Upper lobe of right lung (tissue), 1 donor: ENCODE measurements at regions not wholly inside any gene's neighbourhood (a gene's known extent, or its start where the extent isn't known, plus 50 kb on each side); places are given as distances from the start of the nearest gene placed in this dataset.
A peak's percentile ranks its signal among the peaks of the same experiment; 100 is the strongest.
"Not testable (repeated sequence)": the region's sequence is repeated elsewhere in the genome, so short reads cannot be mapped to it uniquely, and the experiment has no call there.

ENCODE experiments used
- ATAC-seq: fragments of 200-7000 bp; cut with Tn5 transposase; one replicate; pipeline ENCODE4 v1.9.1; 2020; ENCODE audit warnings: mild to moderate bottlenecking, moderate library complexity
- DNase-seq: peaks from one replicate; pipeline ENCODE4 v3.0.0-alpha.2; 2020
- H3K27ac ChIP-seq: fragments of 200-600 bp; one replicate; pipeline ENCODE4 v1.8.0; 2022
- H3K27me3 ChIP-seq: fragments of 200-600 bp; one replicate; pipeline ENCODE4 v1.8.0; 2022; ENCODE audit warnings: mild to moderate bottlenecking
- H3K36me3 ChIP-seq: fragments of 200-600 bp; one replicate; pipeline ENCODE4 v1.8.0; 2022
- H3K4me1 ChIP-seq: fragments of 200-600 bp; one replicate; pipeline ENCODE4 v1.8.0; 2022
- H3K4me3 ChIP-seq: fragments of 200-600 bp; one replicate; pipeline ENCODE4 v1.8.0; 2022; ENCODE audit warnings: mild to moderate bottlenecking
- H3K9me3 ChIP-seq: fragments of 200-600 bp; one replicate; pipeline ENCODE4 v1.8.0; 2022
- CTCF ChIP-seq: fragments of 200-600 bp; IDR thresholded peaks from one replicate; pipeline ENCODE4 v1.8.0; 2022; ENCODE audit warnings: antibody characterized with exemption
- intact Hi-C: fragments of 100-400 bp; cut with DNase I; formaldehyde crosslinking; loops from one replicate; pipeline ENCODE4 v1.11.0; 2022
- donor health status: DM: no; HTN: yes; CAD: no; lungs with severe emphysema.

- H3K27ac ChIP-seq, result no peak overlapping the region
- no peaks in the 10 kb centered on the region for H3K27me3 ChIP-seq
- H3K36me3 ChIP-seq, result no peaks in the 10 kb centered on the region
- H3K4me3 ChIP-seq, result no peak overlapping the region
- TF ChIP-seq CTCF, result no peak
- peaks cover 3% of the 10 kb centered on the region for H3K4me1 ChIP-seq
- intact Hi-C loops, result no loop called here
- ATAC-seq (no peak), DNase-seq (no peak)
- H3K9me3 ChIP-seq, result no peaks in the 10 kb centered on the region
These were observed 131.7 kb upstream of the TNP1 start for GRCh38 chr2:216991563-216991962.

DNA sequence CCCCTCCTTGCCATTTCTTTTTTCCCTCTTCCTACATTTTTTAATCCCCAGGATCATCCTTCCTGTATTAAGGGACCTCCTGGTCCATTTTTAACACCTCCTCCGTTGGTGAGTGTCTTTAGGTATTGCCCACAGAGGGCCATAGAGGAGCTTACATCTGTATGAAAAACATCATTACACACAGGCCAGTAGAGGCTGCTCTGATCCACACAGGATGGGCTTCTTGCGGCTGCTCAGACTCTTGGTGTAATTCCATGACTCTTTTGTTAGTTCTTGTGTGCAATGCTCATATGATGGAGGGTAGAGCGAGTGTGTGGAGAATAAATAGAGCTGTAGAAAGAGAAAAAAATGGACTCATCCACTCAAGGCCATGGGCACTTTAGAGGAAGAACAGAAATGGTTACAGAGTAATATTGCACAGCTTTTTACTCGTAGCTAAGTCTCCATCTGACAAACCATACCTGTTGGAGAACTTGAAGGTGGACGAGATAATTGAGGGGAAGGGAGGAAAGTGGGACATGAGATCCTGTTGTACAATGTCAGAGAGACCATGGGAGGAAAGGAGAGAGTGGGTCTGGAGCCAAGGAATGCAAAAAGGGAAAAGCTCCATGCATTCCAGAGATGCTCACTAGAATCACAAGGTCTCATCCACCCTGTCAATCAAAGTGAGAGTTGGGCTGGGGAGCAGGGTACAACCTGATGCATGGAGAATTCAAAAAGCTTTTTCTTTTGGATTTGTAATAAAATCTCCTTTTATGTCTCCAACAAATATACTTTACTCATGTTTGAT is 129.7 kb upstream of the TNP1 start:
- intact Hi-C loops, result no loop called here

DNA sequence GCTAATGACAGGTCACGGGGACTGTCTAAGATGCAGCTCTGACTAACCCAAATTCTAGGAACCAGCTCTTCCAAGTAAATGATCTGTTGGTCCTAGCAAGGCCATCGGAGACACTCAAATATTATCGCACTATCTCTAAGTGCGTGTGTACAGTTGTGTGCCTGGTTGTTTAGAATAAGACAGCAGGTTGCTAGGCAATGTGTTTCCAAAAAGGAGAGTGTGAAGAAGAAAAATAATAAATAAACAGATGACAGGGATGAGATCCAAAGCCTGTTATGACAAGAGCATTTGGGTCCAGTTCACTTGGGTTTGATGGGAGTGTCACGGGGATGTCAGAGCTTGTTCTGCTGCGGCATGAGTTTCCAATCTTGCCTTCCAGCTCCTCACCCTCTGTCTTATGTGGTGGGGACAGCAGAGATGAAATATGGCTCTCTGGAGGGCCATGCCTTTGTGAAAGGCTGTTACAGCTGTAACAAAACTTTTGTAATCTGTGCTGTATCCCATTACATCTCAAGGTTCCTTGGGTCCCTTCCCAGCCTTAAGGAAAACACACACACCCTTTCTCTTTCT is 127.5 kb upstream of the TNP1 start:
- Histone ChIP-seq H3K4me3 (no peak overlapping the region), H3K27ac (no peak overlapping the region), H3K4me1 (no peaks in the 10 kb centered on the region), H3K36me3 (no peaks in the 10 kb centered on the region), H3K9me3 (no peaks in the 10 kb centered on the region), H3K27me3 (no peaks in the 10 kb centered on the region)
- no peak for TF ChIP-seq CTCF
- intact Hi-C loops, result no loop called here
- ATAC-seq (peak; percentile 9), DNase-seq (no peak)

More for the DNA sequence above, 129.7 kb upstream of the TNP1 start:
- H3K27me3 ChIP-seq, result no peaks in the 10 kb centered on the region
- no peak for ATAC-seq
- H3K36me3 ChIP-seq, result no peaks in the 10 kb centered on the region
- no peak for DNase-seq
- H3K9me3 ChIP-seq, result no peaks in the 10 kb centered on the region
- no peak overlapping the region for H3K4me3 ChIP-seq
- H3K27ac ChIP-seq, result no peak overlapping the region
- peaks cover 3% of the 10 kb centered on the region for H3K4me1 ChIP-seq
- TF ChIP-seq CTCF, result no peak

DNA sequence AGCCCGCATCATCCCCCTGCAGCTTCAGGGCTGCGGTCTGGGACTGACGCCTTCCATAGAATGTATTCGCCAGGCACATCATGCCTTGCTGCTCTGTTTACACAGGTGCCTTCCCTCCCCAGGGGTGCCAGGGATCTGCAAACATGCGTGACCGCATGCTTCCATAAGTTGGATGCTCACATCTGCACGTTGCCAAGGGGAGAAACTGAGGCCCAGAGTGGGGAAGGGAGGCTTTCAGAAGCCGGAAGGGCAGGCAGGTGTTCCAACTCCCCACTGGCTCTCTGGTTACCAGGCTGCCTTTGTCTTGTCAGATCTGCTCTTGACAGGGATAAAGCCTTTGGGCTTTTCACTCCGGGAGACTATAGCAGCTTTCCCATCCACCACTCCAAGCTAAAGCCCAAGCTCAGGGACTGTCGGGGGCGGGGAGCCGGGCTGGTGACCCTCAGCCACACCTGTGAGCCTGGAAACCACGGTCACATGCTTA is 125.8 kb upstream of the TNP1 start:
- ATAC-seq (no peak), DNase-seq (no peak)
- Histone ChIP-seq H3K27me3 (no peaks in the 10 kb centered on the region), H3K27ac (no peak overlapping the region), H3K9me3 (no peaks in the 10 kb centered on the region), H3K4me3 (no peak overlapping the region), H3K4me1 (no peaks in the 10 kb centered on the region), H3K36me3 (no peaks in the 10 kb centered on the region)
- no peak for TF ChIP-seq CTCF
- intact Hi-C loops, result no loop called here

- ATAC-seq, result no peak
- intact Hi-C loops, result no loop called here
- Histone ChIP-seq H3K27me3 (no peaks in the 10 kb centered on the region), H3K9me3 (no peaks in the 10 kb centered on the region), H3K27ac (no peak overlapping the region), H3K4me1 (no peaks in the 10 kb centered on the region), H3K36me3 (no peaks in the 10 kb centered on the region), H3K4me3 (no peak overlapping the region)
- DNase-seq, result no peak
- TF ChIP-seq CTCF, result no peak
These were observed 125.1 kb upstream of the TNP1 start for GRCh38 chr2:216984937-216985336.

GRCh38 chr2:216981951-216982350 is 122.1 kb upstream of the TNP1 start:
- H3K27ac ChIP-seq, H3K4me3 ChIP-seq, DNase-seq, H3K36me3 ChIP-seq, H3K4me1 ChIP-seq, H3K27me3 ChIP-seq, ATAC-seq, intact Hi-C loops, H3K9me3 ChIP-seq: not testable (repeated sequence)

DNA sequence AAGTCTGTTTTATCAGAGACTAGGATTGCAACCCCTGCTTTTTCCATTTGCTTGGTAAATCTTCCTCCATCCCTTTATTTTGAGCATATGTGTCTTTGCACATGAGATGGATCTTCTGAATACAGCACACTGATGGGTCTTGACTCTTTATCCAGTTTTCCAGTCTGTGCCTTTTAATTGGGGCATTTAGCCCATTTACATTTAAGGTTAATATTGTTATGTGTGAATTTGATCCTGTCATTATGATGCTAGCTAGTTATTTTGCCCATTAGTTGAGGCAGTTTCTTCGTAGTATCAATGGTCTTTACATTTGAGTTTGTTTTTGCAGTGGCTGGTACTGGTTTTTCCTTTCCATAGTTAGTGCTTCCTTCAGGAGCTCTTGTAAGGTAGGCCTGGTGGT is 120.6 kb upstream of the TNP1 start:
- H3K27ac ChIP-seq, DNase-seq, H3K27me3 ChIP-seq, H3K4me1 ChIP-seq, intact Hi-C loops, ATAC-seq, H3K9me3 ChIP-seq, H3K4me3 ChIP-seq, H3K36me3 ChIP-seq: not testable (repeated sequence)
